K562 (cell line): ENCODE measurements at regions not wholly inside any gene's neighbourhood (a gene's known extent, or its start where the extent isn't known, plus 50 kb on each side); places are given as distances from the start of the nearest gene placed in this dataset.

Source experiments
- ATAC-seq: fragments of 200-7000 bp; cut with Tn5 transposase; 3 replicates; pipeline ENCODE4 v1.9.1; 2020; ENCODE audit warnings: moderate library complexity
- BruUV-seq: library from RNA; stranded (reverse); fragments of 400-500 nt; replicated peaks from 2 replicates; lab custom pipeline; 2021; lab: Mats Ljungman, UMichigan
- CTCF ChIA-PET: fragments of 300-600 bp; formaldehyde crosslinking; extraction: SDS; loops from one replicate; lab custom pipeline; 2021; ENCODE audit warnings: low intra/inter-chr PET ratio; lab: Yijun Ruan, JAX
- POLR2A ChIA-PET: fragments of 300-600, 350-650 bp; sonication (Branson Sonifier 250); formaldehyde crosslinking; extraction: SDS; loops from one replicate; lab custom pipeline; 2021; ENCODE audit warnings: antibody characterized with exemption, inconsistent platforms; lab: Yijun Ruan, JAX
- DNase-seq, 4 experiments: peaks; one replicate each; pipeline versions ENCODE4 v3.0.0 to v3.0.0-alpha.2; 2011 to 2018; ENCODE audit warnings: low spot score in 3 of 4, mixed read lengths in 3 of 4; ENCODE audit errors: extremely low read depth in 1 of 4
- FAIRE-seq: peaks from 2 replicates; lab custom pipeline; 2011; peaks lifted over from hg19 to GRCh38; lab: Jason Lieb, UNC
- H2AFZ ChIP-seq: 2 replicates; pipeline ENCODE4 v1.6.0; 2011; ENCODE audit warnings: low read depth, low read length, control low read depth, inconsistent platforms
- H3K27ac ChIP-seq: fragments of 200-600 bp; 3 replicates; pipeline ENCODE4 v1.8.0; 2011; ENCODE audit warnings: low read depth, mild to moderate bottlenecking, control low read depth, inconsistent platforms, low read length, moderate library complexity, mixed read lengths; ENCODE audit errors: extremely low read depth
- H3K27me3 ChIP-seq, 2 experiments: fragments of 300-600 bp in 1 of 2; 2 replicates in 1 of 2; 3 replicates in 1 of 2; pipeline versions ENCODE4 v1.6.0 to v1.8.0; 2011; ENCODE audit warnings: inconsistent platforms in 2 of 2, low read length in 2 of 2, mild to moderate bottlenecking in 1 of 2, mixed read lengths in 1 of 2, moderate library complexity in 1 of 2; ENCODE audit not compliant: control insufficient read depth in 2 of 2, insufficient read depth in 2 of 2
- H3K36me3 ChIP-seq: fragments of 300-600 bp; 3 replicates; pipeline ENCODE4 v1.8.0; 2011; ENCODE audit warnings: mild to moderate bottlenecking, low read length, inconsistent platforms; ENCODE audit not compliant: control insufficient read depth, insufficient read depth
- H3K4me1 ChIP-seq, 2 experiments: fragments of 200-600 bp in 1 of 2; replicated peaks in 1 of 2; 2 replicates in 1 of 2; 3 replicates in 1 of 2; pipeline versions ENCODE4 v1.5.1 to v1.8.0; 2011; ENCODE audit warnings: inconsistent platforms in 2 of 2, low read length in 2 of 2, mild to moderate bottlenecking in 1 of 2, mixed read lengths in 1 of 2, moderate library complexity in 1 of 2; ENCODE audit not compliant: control insufficient read depth in 2 of 2, insufficient read depth in 2 of 2
- H3K4me2 ChIP-seq: 2 replicates; pipeline ENCODE4 v1.6.1; 2011; ENCODE audit warnings: low read length, control low read depth, inconsistent platforms, mixed read lengths; ENCODE audit not compliant: insufficient read depth
- H3K4me3 ChIP-seq: fragments of 200-600 bp; sonication (generic), shearing (Covaris generic); 2 replicates; pipeline ENCODE4 v1.5.1; 2016; ENCODE audit warnings: control low read depth, inconsistent platforms
- H3K79me2 ChIP-seq: fragments of 200-600 bp; 3 replicates; pipeline ENCODE4 v1.8.0; 2011; ENCODE audit warnings: low read length, inconsistent platforms; ENCODE audit not compliant: control insufficient read depth, insufficient read depth
- H3K9ac ChIP-seq, 2 experiments: 2 replicates each; pipeline versions ENCODE4 v1.6.0 to v1.6.1; 2011; ENCODE audit warnings: low read depth in 2 of 2, low read length in 2 of 2, control low read depth in 1 of 2, inconsistent platforms in 1 of 2, mild to moderate bottlenecking in 1 of 2, mixed read lengths in 1 of 2; ENCODE audit not compliant: insufficient read depth in 1 of 2
- H3K9me1 ChIP-seq: one replicate; pipeline ENCODE4 v1.6.0; 2011; ENCODE audit warnings: inconsistent platforms, mild to moderate bottlenecking, low read length, moderate library complexity; ENCODE audit not compliant: control insufficient read depth, insufficient read depth
- H3K9me3 ChIP-seq: replicated peaks from 2 replicates; pipeline ENCODE4 v1.5.1; 2011; ENCODE audit warnings: low read depth, low read length, inconsistent platforms; ENCODE audit not compliant: control insufficient read depth, insufficient read depth
- H4K20me1 ChIP-seq: replicated peaks from 2 replicates; pipeline ENCODE4 v1.6.1; 2011; ENCODE audit warnings: low read length, inconsistent platforms, mixed read lengths; ENCODE audit not compliant: control insufficient read depth, insufficient read depth
- BCOR ChIP-seq: fragments of 450-650 bp; IDR thresholded peaks from 2 replicates; pipeline ENCODE4 v1.6.1; 2016
- C11orf30 ChIP-seq: fragments of 450-650 bp; IDR thresholded peaks from 2 replicates; pipeline ENCODE4 v1.6.1; 2016; ENCODE audit warnings: low read depth, mild to moderate bottlenecking
- CBX1 ChIP-seq: sonication (generic); IDR thresholded peaks from 2 replicates; pipeline ENCODE4 v1.6.1; 2016; ENCODE audit warnings: antibody characterized with exemption, low read depth, mild to moderate bottlenecking
- HNRNPL ChIP-seq: fragments of 200-400 bp; formaldehyde crosslinking; IDR thresholded peaks from 2 replicates; pipeline ENCODE4 v1.6.1; 2017; ENCODE audit warnings: low read depth, mild to moderate bottlenecking, low read length
- KHSRP ChIP-seq: fragments of 450-650 bp; IDR thresholded peaks from 2 replicates; pipeline ENCODE4 v1.6.1; 2017
- KLF1 ChIP-seq: fragments of 450-650 bp; IDR thresholded peaks from 2 replicates; pipeline ENCODE4 v1.6.1; 2016; ENCODE audit warnings: missing genetic modification characterization, missing compliant biosample characterization
- MAFF ChIP-seq: IDR thresholded peaks from 2 replicates; pipeline ENCODE4 v1.6.1; 2012; ENCODE audit warnings: low read length, improper control_type of control experiment
- MAFG ChIP-seq: fragments of 450-650 bp; conservative IDR thresholded peaks from 2 replicates; pipeline ENCODE4 v1.6.1; 2016; ENCODE audit warnings: missing genetic modification characterization, missing compliant biosample characterization
- MAFK ChIP-seq: IDR thresholded peaks from 2 replicates; pipeline ENCODE4 v1.6.1; 2011; ENCODE audit warnings: low read length, improper control_type of control experiment
- MTF1 ChIP-seq: fragments of 250-450 bp; sonication (Bioruptor Pico); IDR thresholded peaks from 2 replicates; pipeline ENCODE4 v1.9.0; 2021; ENCODE audit warnings: moderate library complexity, mild to moderate bottlenecking, inconsistent platforms, borderline replicate concordance
- PREB ChIP-seq: sonication (generic); formaldehyde crosslinking; IDR thresholded peaks from 2 replicates; pipeline ENCODE4 v1.8.1; 2023; ENCODE audit warnings: mild to moderate bottlenecking, missing genetic modification reagents
- TCF7L2 ChIP-seq: fragments of 150-350 bp; IDR thresholded peaks from 2 replicates; pipeline ENCODE4 v1.6.1; 2016; ENCODE audit warnings: low read depth, mild to moderate bottlenecking, low read length, moderate library complexity
- TOE1 ChIP-seq, 2 experiments: fragments of 450-650 bp in 1 of 2; sonication (generic) in 1 of 2; formaldehyde crosslinking in 1 of 2; IDR thresholded peaks; 2 replicates each; pipeline versions ENCODE4 v1.7.1 to v1.8.0; 2016 to 2022; ENCODE audit warnings: borderline replicate concordance in 2 of 2, mild to moderate bottlenecking in 2 of 2, antibody characterized with exemption in 1 of 2, inconsistent platforms in 1 of 2, low read depth in 1 of 2, missing genetic modification reagents in 1 of 2, moderate library complexity in 1 of 2
- ZFP1 ChIP-seq: fragments of 450-650 bp; formaldehyde crosslinking; IDR thresholded peaks from 2 replicates; pipeline ENCODE4 v1.4.0; 2020; ENCODE audit warnings: mild to moderate bottlenecking, mixed read lengths
- ZFP30 ChIP-seq: fragments of 250-450 bp; sonication (Bioruptor Pico); IDR thresholded peaks from 2 replicates; pipeline ENCODE4 v1.8.0; 2022; ENCODE audit warnings: moderate library complexity, mild to moderate bottlenecking, inconsistent platforms, borderline replicate concordance
- ZNF316 ChIP-seq: fragments of 450-650 bp; IDR thresholded peaks from 2 replicates; pipeline ENCODE4 v1.6.1; 2016
- WGBS: fragments of 100-300 bp; shearing (Covaris generic); methylation state at CpG from one replicate; pipeline ENCODE4 v1.1.6; 2016; ENCODE audit warnings: low coverage, mixed read lengths; ENCODE audit not compliant: insufficient coverage; ENCODE audit errors: missing lambda C conversion rate; 5-methylcytosine and 5-hydroxymethylcytosine counted together
- in situ Hi-C: fragments of 300-500 bp; cut with MboI; formaldehyde crosslinking; loops from 4 replicates; pipeline ENCODE4 v1.15.0; 2018; ENCODE audit warnings: inconsistent platforms, mixed read lengths
- intact Hi-C: fragments of 100-400 bp; cut with micrococcal nuclease; formaldehyde crosslinking; loops from 2 replicates; pipeline ENCODE4 v1.14.2; 2022
- TF ChIP-seq, protein P1 (sequence below): fragments of 450-650 bp; IDR thresholded peaks from 2 replicates; pipeline ENCODE4 v1.6.1; 2017; ENCODE audit warnings: antibody characterized with exemption

GRCh38 chr3:154743418-154743817 is 313.4 kb upstream of the GPR149 start:
- no peak overlapping the region for H3K27ac ChIP-seq
- no TSS peak for BruUV-seq
- H3K9me1 ChIP-seq, result no peaks in the 10 kb centered on the region
- no peak for FAIRE-seq
- H3K27me3 ChIP-seq, result no peaks in the 10 kb centered on the region
- no peaks in the 10 kb centered on the region for H3K4me1 ChIP-seq
- intact Hi-C loops (no loop called here), in situ Hi-C loops (no loop called here)
- no peak overlapping the region for H2AFZ ChIP-seq
- H3K36me3 ChIP-seq, result no peaks in the 10 kb centered on the region
- no peak overlapping the region for H3K4me2 ChIP-seq
- no peak for DNase-seq
- ChIA-PET CTCF (no interaction called here), POLR2A (no interaction called here)
- no peaks in the 10 kb centered on the region for H4K20me1 ChIP-seq
- no peaks in the 10 kb centered on the region for H3K9me3 ChIP-seq
- H3K4me3 ChIP-seq, result no peak overlapping the region
- TF ChIP-seq MTF1, result no peak
- peak; percentile 95 for TF ChIP-seq MAFK
- TF ChIP-seq MAFF, result peak; percentile 94
- TF ChIP-seq CBX1, result no peak
- peak; percentile 77 for TF ChIP-seq MAFG
- peak; percentile 77 for TF ChIP-seq C11orf30
- TF ChIP-seq ZNF316, result peak; percentile 86
- no peak for ATAC-seq
- no peak overlapping the region for H3K9ac ChIP-seq
- no peaks in the 10 kb centered on the region for H3K79me2 ChIP-seq

DNA sequence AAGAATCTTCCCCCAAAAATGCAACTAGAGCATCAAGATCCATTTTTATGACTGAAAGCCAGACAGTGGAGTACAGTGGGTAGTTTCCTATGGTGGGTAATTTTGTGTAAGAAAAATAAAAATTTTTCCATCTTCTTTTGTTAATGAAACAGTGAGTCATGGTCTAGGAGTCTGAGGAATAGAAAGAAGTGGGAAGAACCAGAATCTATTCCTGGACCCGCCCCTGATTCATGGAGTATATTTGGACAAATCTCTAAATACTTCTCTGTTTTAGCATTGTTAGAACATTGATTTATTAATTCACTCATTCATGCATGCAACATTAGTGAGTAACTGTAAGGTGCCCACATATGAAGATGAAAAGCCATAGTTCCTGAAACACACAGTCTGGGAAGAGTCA is 304.5 kb upstream of the GPR149 start:
- in situ Hi-C loops (no loop called here), intact Hi-C loops (no loop called here)
- no TSS peak for BruUV-seq
- H3K4me1 ChIP-seq, result no peaks in the 10 kb centered on the region
- H2AFZ ChIP-seq, result no peak overlapping the region
- H3K79me2 ChIP-seq, result no peaks in the 10 kb centered on the region
- DNase-seq (no peak), ATAC-seq (no peak), FAIRE-seq (no peak)
- no peaks in the 10 kb centered on the region for H3K36me3 ChIP-seq
- WGBS, result 0% methylated on average over 1 of the region's 1 CpG
- no peaks in the 10 kb centered on the region for H4K20me1 ChIP-seq
- H3K27ac ChIP-seq, result no peak overlapping the region
- H3K4me2 ChIP-seq, result no peak overlapping the region
- H3K4me3 ChIP-seq, result no peak overlapping the region
- POLR2A ChIA-PET, result no interaction called here
- H3K9me1 ChIP-seq, result no peaks in the 10 kb centered on the region
- H3K9me3 ChIP-seq, result no peaks in the 10 kb centered on the region
- CTCF ChIA-PET, result no interaction called here
- no peak overlapping the region for H3K9ac ChIP-seq
- H3K27me3 ChIP-seq, result no peaks in the 10 kb centered on the region
- TF ChIP-seq, protein P1, sequence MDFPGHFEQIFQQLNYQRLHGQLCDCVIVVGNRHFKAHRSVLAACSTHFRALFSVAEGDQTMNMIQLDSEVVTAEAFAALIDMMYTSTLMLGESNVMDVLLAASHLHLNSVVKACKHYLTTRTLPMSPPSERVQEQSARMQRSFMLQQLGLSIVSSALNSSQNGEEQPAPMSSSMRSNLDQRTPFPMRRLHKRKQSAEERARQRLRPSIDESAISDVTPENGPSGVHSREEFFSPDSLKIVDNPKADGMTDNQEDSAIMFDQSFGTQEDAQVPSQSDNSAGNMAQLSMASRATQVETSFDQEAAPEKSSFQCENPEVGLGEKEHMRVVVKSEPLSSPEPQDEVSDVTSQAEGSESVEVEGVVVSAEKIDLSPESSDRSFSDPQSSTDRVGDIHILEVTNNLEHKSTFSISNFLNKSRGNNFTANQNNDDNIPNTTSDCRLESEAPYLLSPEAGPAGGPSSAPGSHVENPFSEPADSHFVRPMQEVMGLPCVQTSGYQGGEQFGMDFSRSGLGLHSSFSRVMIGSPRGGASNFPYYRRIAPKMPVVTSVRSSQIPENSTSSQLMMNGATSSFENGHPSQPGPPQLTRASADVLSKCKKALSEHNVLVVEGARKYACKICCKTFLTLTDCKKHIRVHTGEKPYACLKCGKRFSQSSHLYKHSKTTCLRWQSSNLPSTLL, result no peak
- TF ChIP-seq KLF1 (tag), result no peak
- TF ChIP-seq BCOR, result no peak
- no peak for TF ChIP-seq PREB
- TF ChIP-seq ZFP1 (CRISPR knock-in tag), result no peak
- TF ChIP-seq HNRNPL, result no peak
- TF ChIP-seq KHSRP, result no peak
- no peak for TF ChIP-seq TCF7L2
- TF ChIP-seq TOE1 (IDR thresholded peaks at IDR 0.05; ENCODE audit: borderline replicate concordance), result no peak
- no peak for TF ChIP-seq TOE1 (CRISPR knock-in tag; IDR thresholded peaks at IDR 0.05; ENCODE audit: borderline replicate concordance, low read depth)
- no peak for TF ChIP-seq CBX1
- TF ChIP-seq ZFP30 (CRISPR knock-in tag), result no peak
